SK-N-SH (cell line): ENCODE measurements at regions not wholly inside any gene's neighbourhood (a gene's known extent, or its start where the extent isn't known, plus 50 kb on each side); places are given as distances from the start of the nearest gene placed in this dataset.
"Not testable (repeated sequence)": the region's sequence is repeated elsewhere in the genome, so short reads cannot be mapped to it uniquely, and the experiment has no call there.

Source experiments
- CTCF ChIA-PET: fragments of 300-600, 350-600 bp; formaldehyde crosslinking; extraction: SDS; loops from one replicate; lab custom pipeline; 2021; lab: Yijun Ruan, JAX
- POLR2A ChIA-PET: fragments of 350-600 bp; sonication (Branson Sonifier 250); formaldehyde crosslinking; extraction: SDS; loops from one replicate; lab custom pipeline; 2020; ENCODE audit warnings: antibody characterized with exemption, inconsistent platforms; lab: Yijun Ruan, JAX
- DNase-seq: peaks from one replicate; pipeline ENCODE4 v3.0.0; 2012
- H2AFZ ChIP-seq: fragments of 200-600 bp; sonication (generic); 2 replicates; pipeline ENCODE4 v1.8.1; 2016; ENCODE audit warnings: antibody characterized with exemption, mild to moderate bottlenecking, low read depth
- H3F3A ChIP-seq: fragments of 200-600 bp; sonication (generic); replicated peaks from 2 replicates; pipeline ENCODE3; 2016; ENCODE audit warnings: antibody characterized with exemption, mild to moderate bottlenecking; ENCODE audit not compliant: insufficient read depth
- H3K27ac ChIP-seq, 2 experiments: fragments of 200-500 bp in 1 of 2; fragments of 200-600 bp in 1 of 2; sonication (Bioruptor generic) in 1 of 2; sonication (generic), shearing (Covaris generic) in 1 of 2; 2 replicates each; pipeline versions ENCODE4 v1.5.1 to v1.6.1; 2014 to 2016; ENCODE audit warnings: low read depth in 2 of 2, inconsistent platforms in 1 of 2, low read length in 1 of 2, mild to moderate bottlenecking in 1 of 2, mixed read lengths in 1 of 2
- H3K27me3 ChIP-seq: fragments of 200-600 bp; sonication (generic), shearing (Covaris generic); 2 replicates; pipeline ENCODE4 v1.6.1; 2016; ENCODE audit warnings: mixed run types; ENCODE audit not compliant: insufficient read depth
- H3K36me3 ChIP-seq, 2 experiments: fragments of 200-500 bp in 1 of 2; fragments of 200-600 bp in 1 of 2; sonication (Bioruptor generic) in 1 of 2; sonication (generic) in 1 of 2; replicated peaks in 1 of 2; 2 replicates each; pipeline versions ENCODE3 to v1.5.1; 2014 to 2016; ENCODE audit warnings: low read length in 1 of 2, mild to moderate bottlenecking in 1 of 2; ENCODE audit not compliant: insufficient read depth in 2 of 2, control insufficient read depth in 1 of 2
- H3K4me1 ChIP-seq, 2 experiments: fragments of 200-500 bp in 1 of 2; fragments of 200-600 bp in 1 of 2; sonication (Bioruptor generic) in 1 of 2; sonication (generic), shearing (Covaris generic) in 1 of 2; 2 replicates each; pipeline versions ENCODE4 v1.5.1 to v1.6.1; 2014 to 2016; ENCODE audit warnings: low read depth in 1 of 2, low read length in 1 of 2, mixed run types in 1 of 2; ENCODE audit not compliant: insufficient read depth in 2 of 2, control insufficient read depth in 1 of 2
- H3K4me2 ChIP-seq: fragments of 200-600 bp; sonication (generic), shearing (Covaris generic); 2 replicates; pipeline ENCODE4 v1.6.1; 2017; ENCODE audit warnings: mixed run types
- H3K4me3 ChIP-seq, 2 experiments: fragments of 200-500 bp in 1 of 2; fragments of 200-600 bp in 1 of 2; sonication (Bioruptor generic) in 1 of 2; sonication (generic), shearing (Covaris generic) in 1 of 2; 2 replicates each; pipeline versions ENCODE4 v1.5.1 to v1.8.1; 2014 to 2016; ENCODE audit warnings: low read depth in 2 of 2, inconsistent platforms in 1 of 2, low read length in 1 of 2, mild to moderate bottlenecking in 1 of 2, mixed read lengths in 1 of 2, moderate library complexity in 1 of 2
- H3K79me2 ChIP-seq: fragments of 200-600 bp; sonication (generic); 2 replicates; pipeline ENCODE4 v1.8.1; 2017; ENCODE audit warnings: mild to moderate bottlenecking; ENCODE audit not compliant: insufficient read depth
- H3K9ac ChIP-seq: fragments of 200-600 bp; sonication (generic); 2 replicates; pipeline ENCODE4 v1.6.1; 2017; ENCODE audit warnings: mixed run types
- H3K9me2 ChIP-seq: fragments of 200-600 bp; sonication (generic); 2 replicates; pipeline ENCODE4 v1.6.1; 2017; ENCODE audit warnings: mixed run types
- H3K9me3 ChIP-seq: fragments of 200-600 bp; sonication (generic); 2 replicates; pipeline ENCODE4 v1.6.1; 2017; ENCODE audit warnings: mixed run types, mild to moderate bottlenecking, moderate library complexity
- H4K20me1 ChIP-seq: fragments of 200-600 bp; sonication (generic); 2 replicates; pipeline ENCODE4 v1.6.1; 2017; ENCODE audit warnings: mild to moderate bottlenecking, mixed run types; ENCODE audit not compliant: insufficient read depth
- FOSL2 ChIP-seq: IDR thresholded peaks from 2 replicates; pipeline ENCODE4 v1.4.0; 2012; ENCODE audit warnings: low read depth, mild to moderate bottlenecking, moderate library complexity, borderline replicate concordance
- FOXJ3 ChIP-seq: sonication (generic); formaldehyde crosslinking; IDR thresholded peaks from 2 replicates; pipeline ENCODE4 v1.5.1; 2020; ENCODE audit warnings: mild to moderate bottlenecking, missing genetic modification reagents
- FOXM1 ChIP-seq: IDR thresholded peaks from 2 replicates; pipeline ENCODE4 v1.4.0; 2012; ENCODE audit warnings: low read depth, mild to moderate bottlenecking
- GATA2 ChIP-seq: sonication (generic); formaldehyde crosslinking; IDR thresholded peaks from 2 replicates; pipeline ENCODE4 v1.5.0; 2020; ENCODE audit warnings: mild to moderate bottlenecking, missing genetic modification reagents
- IRF3 ChIP-seq: fragments of 150-350 bp; IDR thresholded peaks from 2 replicates; pipeline ENCODE4 v1.6.1; 2016; ENCODE audit warnings: mild to moderate bottlenecking, low read depth, low read length
- JUND ChIP-seq: IDR thresholded peaks from 2 replicates; pipeline ENCODE4 v1.4.0; 2012
- MAX ChIP-seq: IDR thresholded peaks from 2 replicates; pipeline ENCODE4 v1.4.0; 2012; ENCODE audit warnings: low read depth
- MXI1 ChIP-seq: IDR thresholded peaks from 2 replicates; pipeline ENCODE4 v1.6.1; 2012; ENCODE audit warnings: mild to moderate bottlenecking, low read depth, low read length, improper control_type of control experiment
- REST ChIP-seq: IDR thresholded peaks from 2 replicates; pipeline ENCODE4 v1.6.1; 2012; ENCODE audit warnings: mild to moderate bottlenecking, low read depth, low read length, moderate library complexity
- SIN3A ChIP-seq: IDR thresholded peaks from 2 replicates; pipeline ENCODE4 v1.6.1; 2012; ENCODE audit warnings: low read depth, mild to moderate bottlenecking, low read length, moderate library complexity, borderline replicate concordance
- TEAD4 ChIP-seq: IDR thresholded peaks from 2 replicates; pipeline ENCODE4 v1.4.0; 2012; ENCODE audit warnings: mild to moderate bottlenecking, borderline replicate concordance; ENCODE audit not compliant: insufficient read depth
- YY1 ChIP-seq: IDR thresholded peaks from 2 replicates; pipeline ENCODE4 v1.4.0; 2012; ENCODE audit warnings: low read depth, mild to moderate bottlenecking
- WGBS: methylation state at CpG from one replicate; pipeline ENCODE4 v1.1.6; 2017; ENCODE audit warnings: low lambda C conversion rate; 5-methylcytosine and 5-hydroxymethylcytosine counted together

DNA sequence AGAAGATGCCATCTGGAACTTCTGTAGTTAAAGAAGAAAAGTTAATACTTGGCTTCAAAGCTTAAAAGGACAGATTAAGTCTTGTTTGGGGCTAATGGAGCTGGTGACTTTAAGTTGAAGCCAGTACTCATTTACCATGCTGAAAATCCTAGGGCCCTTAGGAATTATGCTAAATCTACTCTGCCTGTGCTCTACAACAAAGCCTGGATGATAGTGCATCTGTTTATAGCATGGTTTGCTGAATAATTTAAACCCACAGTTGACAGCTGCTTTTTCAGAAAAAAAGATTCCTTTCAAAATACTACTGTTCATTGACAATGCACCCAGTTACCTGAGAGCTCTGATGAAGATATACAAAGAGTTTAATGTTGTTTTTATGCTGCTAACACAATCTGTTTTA is 393.5 kb downstream of the MAT2B start:
- Histone ChIP-seq H3K4me2 (no peak overlapping the region), H4K20me1 (no peaks in the 10 kb centered on the region), H3K4me3 (no peak overlapping the region), H3K27me3 (no peaks in the 10 kb centered on the region), H3F3A (no peaks in the 10 kb centered on the region), H3K36me3 (no peaks in the 10 kb centered on the region), H3K4me1 (no peaks in the 10 kb centered on the region; a peak in 1 of 4 replicates), H3K27ac (no peak overlapping the region), H3K9me2 (no peaks in the 10 kb centered on the region), H3K9ac (no peak overlapping the region), H3K9me3 (no peaks in the 10 kb centered on the region), H2AFZ (no peak overlapping the region), H3K79me2 (no peaks in the 10 kb centered on the region)
- TF ChIP-seq JUND (no peak), REST (no peak), FOXM1 (no peak), FOXJ3 (CRISPR knock-in tag) (no peak), FOSL2 (no peak), IRF3 (no peak), SIN3A (no peak), YY1 (no peak), TEAD4 (no peak), MXI1 (no peak), MAX (no peak), GATA2 (CRISPR knock-in tag) (no peak)
- DNase-seq = no peak
- ChIA-PET POLR2A (no interaction called here), CTCF (interaction anchor here (1.0 to 1.2 kb wide), 2 partner anchors 10 to 11 kb away, joined by 3 read pairs; no protein-coding TSS in a partner anchor)

GRCh38 chr5:163907783-163908182 is 402.4 kb downstream of the MAT2B start:
- H3K4me2 ChIP-seq, H4K20me1 ChIP-seq, H3K27me3 ChIP-seq, H3K9me3 ChIP-seq, H2AFZ ChIP-seq, CTCF ChIA-PET, H3K9me2 ChIP-seq, H3K4me1 ChIP-seq, H3K36me3 ChIP-seq, H3K27ac ChIP-seq, H3K9ac ChIP-seq, H3K79me2 ChIP-seq, POLR2A ChIA-PET, DNase-seq, H3K4me3 ChIP-seq, H3F3A ChIP-seq: not testable (repeated sequence)
- WGBS = 39% methylated on average over 1 of the region's 1 CpG
